ENCODE measurements at regions not wholly inside any gene's neighbourhood (a gene's known extent, or its start where the extent isn't known, plus 50 kb on each side); places are given as distances from the start of the nearest gene placed in this dataset.

DNA sequence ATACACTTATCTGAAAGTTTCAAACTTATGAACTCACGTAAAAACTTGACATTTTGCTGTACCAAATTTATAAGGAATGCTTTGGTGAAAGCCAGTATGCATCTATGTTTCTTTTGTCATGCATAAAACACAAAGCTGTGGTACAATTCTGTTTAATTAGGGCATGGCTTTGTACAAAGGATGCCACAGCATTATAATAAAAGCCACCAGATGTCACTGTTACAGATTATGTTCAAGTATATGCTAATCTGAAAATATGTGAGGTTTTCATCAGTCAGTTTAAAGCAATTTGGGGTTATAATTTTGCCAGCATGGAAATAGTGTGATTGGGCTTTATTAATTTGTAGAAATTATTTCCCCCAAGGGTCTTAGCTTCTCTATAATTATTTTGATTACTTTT lies 69.0 kb downstream of the ATOH1 start:
- no peak for TF ChIP-seq EP300 (IDR thresholded peaks at IDR 0.05; ENCODE audit: borderline replicate concordance)
- TF ChIP-seq, protein P1, sequence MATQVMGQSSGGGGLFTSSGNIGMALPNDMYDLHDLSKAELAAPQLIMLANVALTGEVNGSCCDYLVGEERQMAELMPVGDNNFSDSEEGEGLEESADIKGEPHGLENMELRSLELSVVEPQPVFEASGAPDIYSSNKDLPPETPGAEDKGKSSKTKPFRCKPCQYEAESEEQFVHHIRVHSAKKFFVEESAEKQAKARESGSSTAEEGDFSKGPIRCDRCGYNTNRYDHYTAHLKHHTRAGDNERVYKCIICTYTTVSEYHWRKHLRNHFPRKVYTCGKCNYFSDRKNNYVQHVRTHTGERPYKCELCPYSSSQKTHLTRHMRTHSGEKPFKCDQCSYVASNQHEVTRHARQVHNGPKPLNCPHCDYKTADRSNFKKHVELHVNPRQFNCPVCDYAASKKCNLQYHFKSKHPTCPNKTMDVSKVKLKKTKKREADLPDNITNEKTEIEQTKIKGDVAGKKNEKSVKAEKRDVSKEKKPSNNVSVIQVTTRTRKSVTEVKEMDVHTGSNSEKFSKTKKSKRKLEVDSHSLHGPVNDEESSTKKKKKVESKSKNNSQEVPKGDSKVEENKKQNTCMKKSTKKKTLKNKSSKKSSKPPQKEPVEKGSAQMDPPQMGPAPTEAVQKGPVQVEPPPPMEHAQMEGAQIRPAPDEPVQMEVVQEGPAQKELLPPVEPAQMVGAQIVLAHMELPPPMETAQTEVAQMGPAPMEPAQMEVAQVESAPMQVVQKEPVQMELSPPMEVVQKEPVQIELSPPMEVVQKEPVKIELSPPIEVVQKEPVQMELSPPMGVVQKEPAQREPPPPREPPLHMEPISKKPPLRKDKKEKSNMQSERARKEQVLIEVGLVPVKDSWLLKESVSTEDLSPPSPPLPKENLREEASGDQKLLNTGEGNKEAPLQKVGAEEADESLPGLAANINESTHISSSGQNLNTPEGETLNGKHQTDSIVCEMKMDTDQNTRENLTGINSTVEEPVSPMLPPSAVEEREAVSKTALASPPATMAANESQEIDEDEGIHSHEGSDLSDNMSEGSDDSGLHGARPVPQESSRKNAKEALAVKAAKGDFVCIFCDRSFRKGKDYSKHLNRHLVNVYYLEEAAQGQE (IDR thresholded peaks at IDR 0.05; ENCODE audit: low read depth): no peak
- no peak for TF ChIP-seq CEBPB (IDR thresholded peaks at IDR 0.05)
- TF ChIP-seq NFIC (IDR thresholded peaks at IDR 0.05): no peak
- no peak for TF ChIP-seq EGR1 (IDR thresholded peaks at IDR 0.05)
- TF ChIP-seq TEAD4 (IDR thresholded peaks at IDR 0.05): no peak
- TF ChIP-seq YY1 (IDR thresholded peaks at IDR 0.05; ENCODE audit: low read depth): no peak
- TF ChIP-seq RAD21 (IDR thresholded peaks at IDR 0.05; ENCODE audit: low read depth): peak; percentile 31
- TF ChIP-seq, protein P2, sequence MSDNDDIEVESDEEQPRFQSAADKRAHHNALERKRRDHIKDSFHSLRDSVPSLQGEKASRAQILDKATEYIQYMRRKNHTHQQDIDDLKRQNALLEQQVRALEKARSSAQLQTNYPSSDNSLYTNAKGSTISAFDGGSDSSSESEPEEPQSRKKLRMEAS (IDR thresholded peaks at IDR 0.05): no peak
